ENCODE measurements at regions not wholly inside any gene's neighbourhood (a gene's known extent, or its start where the extent isn't known, plus 50 kb on each side); places are given as distances from the start of the nearest gene placed in this dataset.

DNA sequence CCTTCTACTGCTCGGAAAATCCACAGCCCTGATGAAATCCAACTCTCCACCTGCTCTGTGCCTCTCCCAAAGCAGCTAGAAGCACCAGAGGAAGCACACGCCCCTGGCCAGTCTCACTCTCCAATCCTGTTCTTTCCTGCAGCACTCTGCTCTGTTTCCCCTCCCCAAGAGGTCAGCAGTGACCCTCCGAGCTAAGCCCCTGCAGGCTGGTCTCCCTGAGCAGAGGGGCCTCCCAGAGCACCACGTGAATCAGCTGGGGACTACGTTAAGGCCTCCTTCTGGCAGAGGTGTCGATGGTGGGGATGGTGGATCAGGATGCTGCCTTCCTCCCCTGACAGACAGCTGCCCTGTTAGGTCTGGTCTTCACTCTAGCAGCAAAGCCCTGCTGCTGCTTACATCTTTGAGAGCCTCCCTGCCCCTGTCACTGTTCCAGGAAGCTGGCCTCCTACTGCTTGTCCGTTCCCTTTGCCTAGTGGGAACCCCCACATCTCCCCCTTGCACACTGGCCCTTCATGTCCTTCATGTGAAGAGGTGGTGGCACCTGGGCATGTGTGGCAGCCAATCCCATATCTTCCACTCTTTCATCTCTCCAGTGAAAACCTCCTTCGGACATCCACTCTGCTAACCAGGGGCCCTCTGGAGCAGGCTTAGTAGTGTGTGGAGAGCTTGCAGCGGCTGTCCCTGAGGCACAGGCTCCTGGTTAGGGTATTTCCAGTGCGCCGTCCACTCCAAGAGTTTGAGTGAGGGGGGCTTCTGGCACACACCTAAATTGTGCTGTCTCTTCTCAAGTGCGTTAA, 307.5 kb upstream of the HS6ST1 start:
- Mint-ChIP-seq H3K4me1 (ENCODE audit: low read depth) (peaks cover 6% of the 10 kb centered on the region), H3K27me3 (no peaks in the 10 kb centered on the region), H3K27ac (no peak overlapping the region), H3K4me3 (no peak overlapping the region), H3K9me3 (no peaks in the 10 kb centered on the region), H3K36me3 (ENCODE audit: low read depth) (no peaks in the 10 kb centered on the region)
- intact Hi-C loops (cut with DNase I, micrococcal nuclease), result no loop called here
- H3K36me3 ChIP-seq (ENCODE audit: insufficient read depth, low read length), result no peaks in the 10 kb centered on the region
- POLR2A ChIA-PET, result no interaction called here
- H3K4me3 ChIP-seq (ENCODE audit: low read length), result no peak overlapping the region
- no peaks in the 10 kb centered on the region for H3K27me3 ChIP-seq (ENCODE audit: control insufficient read depth in 1 of 2, insufficient read depth in 2 of 2, low read length in 2 of 2)
- peaks cover 0 to 9% of the 10 kb centered on the region in 2 experiments for H3K9me3 ChIP-seq (ENCODE audit: control insufficient read depth in 1 of 2, insufficient read depth in 1 of 2, low read length in 2 of 2)
- DNase-seq, result no peak
- ATAC-seq (ENCODE audit: poor library complexity), result no peak
- no peak overlapping the region for H3K27ac ChIP-seq (ENCODE audit: low read depth in 1 of 2, low read length in 2 of 2)
- CTCF ChIA-PET, result no interaction called here
- TF ChIP-seq, protein P1, sequence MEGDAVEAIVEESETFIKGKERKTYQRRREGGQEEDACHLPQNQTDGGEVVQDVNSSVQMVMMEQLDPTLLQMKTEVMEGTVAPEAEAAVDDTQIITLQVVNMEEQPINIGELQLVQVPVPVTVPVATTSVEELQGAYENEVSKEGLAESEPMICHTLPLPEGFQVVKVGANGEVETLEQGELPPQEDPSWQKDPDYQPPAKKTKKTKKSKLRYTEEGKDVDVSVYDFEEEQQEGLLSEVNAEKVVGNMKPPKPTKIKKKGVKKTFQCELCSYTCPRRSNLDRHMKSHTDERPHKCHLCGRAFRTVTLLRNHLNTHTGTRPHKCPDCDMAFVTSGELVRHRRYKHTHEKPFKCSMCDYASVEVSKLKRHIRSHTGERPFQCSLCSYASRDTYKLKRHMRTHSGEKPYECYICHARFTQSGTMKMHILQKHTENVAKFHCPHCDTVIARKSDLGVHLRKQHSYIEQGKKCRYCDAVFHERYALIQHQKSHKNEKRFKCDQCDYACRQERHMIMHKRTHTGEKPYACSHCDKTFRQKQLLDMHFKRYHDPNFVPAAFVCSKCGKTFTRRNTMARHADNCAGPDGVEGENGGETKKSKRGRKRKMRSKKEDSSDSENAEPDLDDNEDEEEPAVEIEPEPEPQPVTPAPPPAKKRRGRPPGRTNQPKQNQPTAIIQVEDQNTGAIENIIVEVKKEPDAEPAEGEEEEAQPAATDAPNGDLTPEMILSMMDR (IDR thresholded peaks at IDR 0.05), result no peak
- H3K4me1 ChIP-seq (ENCODE audit: insufficient read depth, low read length), result no peaks in the 10 kb centered on the region

GRCh38 chr2:128626760-128627511, 308.3 kb upstream of the HS6ST1 start:
- no peak for DNase-seq
- H3K9me3 Mint-ChIP-seq, result no peaks in the 10 kb centered on the region

GRCh38 chr2:128628206-128628605, 309.5 kb upstream of the HS6ST1 start:
- no peak overlapping the region for H3K4me3 ChIP-seq (ENCODE audit: low read length)
- intact Hi-C loops (cut with DNase I, micrococcal nuclease), result no loop called here
- no peaks in the 10 kb centered on the region for H3K36me3 ChIP-seq (ENCODE audit: insufficient read depth, low read length)
- TF ChIP-seq, protein P1 (IDR thresholded peaks at IDR 0.05), result no peak
- DNase-seq (peak in 1 of 14 experiments; percentile 17), ATAC-seq (ENCODE audit: poor library complexity) (no peak)
- no peaks in the 10 kb centered on the region for H3K27me3 Mint-ChIP-seq
- ChIA-PET POLR2A (no interaction called here), CTCF (no interaction called here)
- no peak overlapping the region for H3K27ac ChIP-seq (ENCODE audit: low read depth in 1 of 2, low read length in 2 of 2)
- H3K9me3 Mint-ChIP-seq, result no peaks in the 10 kb centered on the region
- no peak overlapping the region for H3K4me3 Mint-ChIP-seq
- H3K4me1 Mint-ChIP-seq (ENCODE audit: low read depth), result peaks cover 6% of the 10 kb centered on the region
- H3K36me3 Mint-ChIP-seq (ENCODE audit: low read depth), result no peaks in the 10 kb centered on the region
- no peaks in the 10 kb centered on the region for H3K27me3 ChIP-seq (ENCODE audit: control insufficient read depth in 1 of 2, insufficient read depth in 2 of 2, low read length in 2 of 2)
- H3K27ac Mint-ChIP-seq, result no peak overlapping the region
- H3K9me3 ChIP-seq (ENCODE audit: control insufficient read depth in 1 of 2, insufficient read depth in 1 of 2, low read length in 2 of 2), result peaks cover 0 to 7% of the 10 kb centered on the region in 2 experiments
- H3K4me1 ChIP-seq (ENCODE audit: insufficient read depth, low read length), result no peaks in the 10 kb centered on the region

More at GRCh38 chr2:128626760-128627511, 308.3 kb upstream of the HS6ST1 start:
- Histone ChIP-seq H3K36me3 (ENCODE audit: insufficient read depth, low read length) (no peaks in the 10 kb centered on the region), H3K4me1 (ENCODE audit: insufficient read depth, low read length) (no peaks in the 10 kb centered on the region), H3K9me3 (ENCODE audit: control insufficient read depth in 1 of 2, insufficient read depth in 1 of 2, low read length in 2 of 2) (peaks cover 0 to 9% of the 10 kb centered on the region in 2 experiments), H3K4me3 (ENCODE audit: low read length) (no peak overlapping the region), H3K27ac (ENCODE audit: low read depth in 1 of 2, low read length in 2 of 2) (no peak overlapping the region), H3K27me3 (ENCODE audit: control insufficient read depth in 1 of 2, insufficient read depth in 2 of 2, low read length in 2 of 2) (no peaks in the 10 kb centered on the region)
- no peak for ATAC-seq (ENCODE audit: poor library complexity)
- ChIA-PET POLR2A (no interaction called here), CTCF (no interaction called here)
- Mint-ChIP-seq H3K4me3 (no peak overlapping the region), H3K4me1 (ENCODE audit: low read depth) (peaks cover 6% of the 10 kb centered on the region), H3K36me3 (ENCODE audit: low read depth) (no peaks in the 10 kb centered on the region), H3K27ac (no peak overlapping the region), H3K27me3 (no peaks in the 10 kb centered on the region)
- intact Hi-C loops (cut with DNase I, micrococcal nuclease), result no loop called here
- TF ChIP-seq, protein P1 (IDR thresholded peaks at IDR 0.05), result no peak

All from CD4-positive, alpha-beta T cell (primary cell).